ENCODE measurements at regions not wholly inside any gene's neighbourhood (a gene's known extent, or its start where the extent isn't known, plus 50 kb on each side); places are given as distances from the start of the nearest gene placed in this dataset.

DNA sequence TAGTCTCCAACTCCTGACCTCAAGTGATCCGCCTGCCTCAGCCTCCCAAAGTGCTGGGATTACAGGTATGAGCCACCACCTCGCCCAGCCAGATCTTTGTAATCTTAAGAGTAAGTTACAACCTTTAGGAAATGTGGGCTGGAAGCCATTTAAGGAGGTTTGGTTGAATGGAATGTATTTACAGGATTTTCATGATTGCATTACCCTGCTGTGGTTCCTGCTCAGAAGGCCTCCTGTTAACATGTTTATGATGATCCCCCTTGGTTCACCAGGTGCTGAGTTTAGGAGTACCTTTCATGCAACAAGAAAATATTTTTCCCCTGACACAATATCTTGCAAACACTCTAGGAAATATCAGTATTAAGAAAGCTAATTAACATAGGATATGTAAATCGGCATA is 187.4 kb upstream of the SH3BP4 start:
- Histone ChIP-seq H2BK12ac (ENCODE audit: low read length in 2 of 2) (no peak overlapping the region), H3K27me3 (ENCODE audit: control insufficient read depth in 1 of 2, insufficient read depth in 1 of 2, low read length in 2 of 2) (no peaks in the 10 kb centered on the region), H3K36me3 (ENCODE audit: control insufficient read depth in 1 of 2, insufficient read depth in 2 of 2, low read depth in 1 of 2, low read length in 2 of 2) (peaks cover 0 to 2% of the 10 kb centered on the region in 2 experiments), H3K4ac (ENCODE audit: low read depth in 1 of 2, low read length in 2 of 2) (no peak overlapping the region), H3K23ac (ENCODE audit: low read length in 2 of 2) (no peak overlapping the region), H3K79me1 (replicated peaks; ENCODE audit: low read length, poor library complexity, severe bottlenecking) (no peaks in the 10 kb centered on the region), H3K18ac (ENCODE audit: low read depth in 1 of 2, low read length in 2 of 2) (no peak overlapping the region), H2BK15ac (ENCODE audit: low read depth, poor library complexity, severe bottlenecking) (no peak overlapping the region), H3K27ac (ENCODE audit: low read length, poor library complexity, severe bottlenecking) (no peak overlapping the region), H3K4me2 (ENCODE audit: low read length, poor library complexity, severe bottlenecking) (no peak overlapping the region), H3K14ac (ENCODE audit: low read length in 2 of 2) (no peak overlapping the region), H4K91ac (ENCODE audit: low read length) (no peak overlapping the region), H4K8ac (ENCODE audit: low read length) (no peak overlapping the region), H2AK5ac (ENCODE audit: low read length, severe bottlenecking) (no peak overlapping the region), H3K4me1 (ENCODE audit: control insufficient read depth, insufficient read depth, low read depth, low read length) (peaks cover 8% of the 10 kb centered on the region), H3K9me3 (ENCODE audit: control insufficient read depth, low read length) (peaks cover 11% of the 10 kb centered on the region), H2AFZ (ENCODE audit: low read depth, low read length) (no peak overlapping the region), H2BK5ac (ENCODE audit: low read depth, low read length, poor library complexity, severe bottlenecking) (no peak overlapping the region), H2BK120ac (ENCODE audit: low read depth, low read length) (no peak overlapping the region), H3K4me3 (ENCODE audit: insufficient read depth in 1 of 2, low read depth in 1 of 2, low read length in 2 of 2) (no peak overlapping the region), H3K9ac (ENCODE audit: low read length) (no peak overlapping the region)
- 96% methylated on average over 2 of the region's 3 CpGs for WGBS
- no peak for DNase-seq

DNA sequence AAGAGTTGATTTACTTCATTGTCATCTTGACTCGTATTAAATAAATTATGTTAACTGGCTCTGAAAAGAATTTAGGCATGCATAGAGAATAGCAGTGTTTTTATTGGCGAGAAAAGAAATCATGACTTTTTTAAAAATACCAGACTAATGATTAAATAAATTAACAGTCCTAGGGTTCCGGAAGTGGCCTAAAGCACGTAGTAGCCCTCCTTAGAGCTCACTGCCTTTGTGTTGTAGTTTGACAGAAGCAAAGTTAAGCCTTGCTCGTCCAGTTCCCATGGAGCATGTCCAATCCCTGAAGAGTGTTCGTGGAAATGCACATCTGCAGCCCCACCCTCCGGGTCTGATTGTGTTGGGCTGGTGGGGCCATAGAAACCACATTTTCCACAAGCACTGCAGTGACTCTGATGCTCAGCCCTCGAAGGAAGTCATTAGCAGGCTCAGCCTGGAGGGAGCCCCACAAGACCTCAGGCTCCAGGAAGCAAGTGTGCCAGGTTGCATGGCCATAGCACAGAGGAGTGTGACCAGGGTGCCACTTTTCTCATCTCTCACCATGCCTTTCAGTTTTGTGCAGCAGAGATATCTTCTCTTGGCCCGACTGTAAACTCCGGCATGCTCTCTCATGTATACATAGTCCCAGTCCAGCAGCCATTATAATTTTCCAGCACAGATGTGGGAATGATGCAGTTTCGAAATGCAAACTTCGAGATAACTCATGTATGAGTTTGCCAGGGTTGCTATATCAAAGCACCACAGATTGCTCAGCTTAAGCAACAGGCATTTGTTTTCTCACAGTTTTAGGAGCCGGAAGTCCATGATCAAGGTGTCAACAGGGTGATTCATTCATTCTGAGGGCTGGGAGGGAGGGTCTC is 188.6 kb upstream of the SH3BP4 start:
- Histone ChIP-seq H3K14ac (ENCODE audit: low read length in 2 of 2) (no peak overlapping the region), H3K4me2 (ENCODE audit: low read length, poor library complexity, severe bottlenecking) (no peak overlapping the region), H3K27me3 (ENCODE audit: control insufficient read depth in 1 of 2, insufficient read depth in 1 of 2, low read length in 2 of 2) (no peaks in the 10 kb centered on the region), H3K4me3 (ENCODE audit: insufficient read depth in 1 of 2, low read depth in 1 of 2, low read length in 2 of 2) (peak overlapping the region in 1 of 2 experiments; percentile 56), H4K8ac (ENCODE audit: low read length) (no peak overlapping the region), H3K9me3 (ENCODE audit: control insufficient read depth, low read length) (peaks cover 11% of the 10 kb centered on the region), H3K27ac (ENCODE audit: low read length, poor library complexity, severe bottlenecking) (no peak overlapping the region), H3K18ac (ENCODE audit: low read depth in 1 of 2, low read length in 2 of 2) (no peak overlapping the region), H4K91ac (ENCODE audit: low read length) (no peak overlapping the region), H2BK15ac (ENCODE audit: low read depth, poor library complexity, severe bottlenecking) (no peak overlapping the region), H3K36me3 (ENCODE audit: control insufficient read depth in 1 of 2, insufficient read depth in 2 of 2, low read depth in 1 of 2, low read length in 2 of 2) (no peaks in the 10 kb centered on the region), H2AFZ (ENCODE audit: low read depth, low read length) (no peak overlapping the region), H2BK120ac (ENCODE audit: low read depth, low read length) (no peak overlapping the region), H3K4me1 (ENCODE audit: control insufficient read depth, insufficient read depth, low read depth, low read length) (peaks cover 6% of the 10 kb centered on the region), H3K23ac (ENCODE audit: low read length in 2 of 2) (no peak overlapping the region), H2BK12ac (ENCODE audit: low read length in 2 of 2) (no peak overlapping the region), H3K79me1 (replicated peaks; ENCODE audit: low read length, poor library complexity, severe bottlenecking) (no peaks in the 10 kb centered on the region), H3K4ac (ENCODE audit: low read depth in 1 of 2, low read length in 2 of 2) (no peak overlapping the region), H3K9ac (ENCODE audit: low read length) (peak overlapping the region; percentile 46), H2AK5ac (ENCODE audit: low read length, severe bottlenecking) (no peak overlapping the region), H2BK5ac (ENCODE audit: low read depth, low read length, poor library complexity, severe bottlenecking) (no peak overlapping the region)
- DNase-seq = no peak
- 86% methylated on average over 11 of the region's 13 CpGs for whole genome bisulfite sequencing

DNA sequence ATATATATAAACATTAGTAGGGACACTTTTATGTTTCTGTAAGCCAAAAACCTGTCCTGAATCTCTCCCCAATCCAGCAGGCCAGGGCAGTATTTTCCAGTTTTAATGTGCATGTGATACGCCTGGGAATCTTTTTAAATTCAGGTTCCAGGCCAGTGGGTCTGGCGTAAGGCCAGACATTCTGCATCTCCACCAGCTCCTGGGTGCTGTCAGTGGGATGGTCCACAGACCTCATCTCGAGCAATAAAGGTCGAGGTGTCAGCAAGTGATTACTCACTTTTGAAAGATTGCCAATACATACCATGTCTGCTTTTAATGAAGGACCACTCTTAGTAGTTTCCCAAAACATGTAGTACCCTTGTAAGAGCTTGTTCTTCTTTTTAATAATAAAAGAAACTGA is 189.9 kb upstream of the SH3BP4 start:
- Histone ChIP-seq H3K18ac (ENCODE audit: low read depth in 1 of 2, low read length in 2 of 2) (no peak overlapping the region), H3K79me1 (replicated peaks; ENCODE audit: low read length, poor library complexity, severe bottlenecking) (no peaks in the 10 kb centered on the region), H3K4me3 (ENCODE audit: insufficient read depth in 1 of 2, low read depth in 1 of 2, low read length in 2 of 2) (no peak overlapping the region), H2BK5ac (ENCODE audit: low read depth, low read length, poor library complexity, severe bottlenecking) (no peak overlapping the region), H3K36me3 (ENCODE audit: control insufficient read depth in 1 of 2, insufficient read depth in 2 of 2, low read depth in 1 of 2, low read length in 2 of 2) (no peaks in the 10 kb centered on the region), H3K4me2 (ENCODE audit: low read length, poor library complexity, severe bottlenecking) (no peak overlapping the region), H3K27ac (ENCODE audit: low read length, poor library complexity, severe bottlenecking) (no peak overlapping the region), H4K8ac (ENCODE audit: low read length) (no peak overlapping the region), H3K9me3 (ENCODE audit: control insufficient read depth, low read length) (peaks cover 11% of the 10 kb centered on the region), H4K91ac (ENCODE audit: low read length) (no peak overlapping the region), H2BK12ac (ENCODE audit: low read length in 2 of 2) (no peak overlapping the region), H3K4ac (ENCODE audit: low read depth in 1 of 2, low read length in 2 of 2) (no peak overlapping the region), H2AK5ac (ENCODE audit: low read length, severe bottlenecking) (no peak overlapping the region), H3K23ac (ENCODE audit: low read length in 2 of 2) (no peak overlapping the region), H3K27me3 (ENCODE audit: control insufficient read depth in 1 of 2, insufficient read depth in 1 of 2, low read length in 2 of 2) (no peaks in the 10 kb centered on the region), H2AFZ (ENCODE audit: low read depth, low read length) (no peak overlapping the region), H2BK15ac (ENCODE audit: low read depth, poor library complexity, severe bottlenecking) (no peak overlapping the region), H3K4me1 (ENCODE audit: control insufficient read depth, insufficient read depth, low read depth, low read length) (peaks cover 6% of the 10 kb centered on the region), H3K9ac (ENCODE audit: low read length) (no peak overlapping the region), H2BK120ac (ENCODE audit: low read depth, low read length) (no peak overlapping the region), H3K14ac (ENCODE audit: low read length in 2 of 2) (no peak overlapping the region)
- no peak for DNase-seq
- WGBS = 51% methylated on average over 3 of the region's 4 CpGs

DNA sequence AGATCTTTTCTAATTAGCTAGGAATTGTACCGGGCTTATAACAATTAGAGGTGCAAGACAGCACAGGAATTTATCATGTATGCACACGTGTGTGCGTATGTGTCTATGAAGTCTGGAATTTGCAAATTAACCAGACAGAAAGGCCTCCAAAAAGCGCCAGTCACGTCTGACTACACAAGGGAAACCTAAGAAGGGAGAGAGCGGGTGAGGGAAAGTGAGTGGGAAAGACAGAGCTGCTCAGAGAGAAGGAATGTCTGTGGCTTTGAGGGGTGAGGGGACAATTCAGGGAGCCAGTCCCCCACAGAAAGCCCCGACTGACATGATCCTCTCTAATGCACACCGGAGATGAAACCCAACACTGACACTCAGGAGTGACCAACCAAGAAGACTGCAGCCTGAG is 197.7 kb upstream of the SH3BP4 start:
- Histone ChIP-seq H3K18ac (ENCODE audit: low read depth in 1 of 2, low read length in 2 of 2) (no peak overlapping the region), H3K23ac (ENCODE audit: low read length in 2 of 2) (no peak overlapping the region), H2BK5ac (ENCODE audit: low read depth, low read length, poor library complexity, severe bottlenecking) (peak overlapping the region; percentile 15), H2BK12ac (ENCODE audit: low read length in 2 of 2) (no peak overlapping the region), H4K91ac (ENCODE audit: low read length) (no peak overlapping the region), H3K4ac (ENCODE audit: low read depth in 1 of 2, low read length in 2 of 2) (no peak overlapping the region), H2BK15ac (ENCODE audit: low read depth, poor library complexity, severe bottlenecking) (no peak overlapping the region), H3K79me1 (replicated peaks; ENCODE audit: low read length, poor library complexity, severe bottlenecking) (no peaks in the 10 kb centered on the region), H3K4me3 (ENCODE audit: insufficient read depth in 1 of 2, low read depth in 1 of 2, low read length in 2 of 2) (no peak overlapping the region), H3K27ac (ENCODE audit: low read length, poor library complexity, severe bottlenecking) (peak overlapping the region; percentile 84), H4K8ac (ENCODE audit: low read length) (no peak overlapping the region), H3K14ac (ENCODE audit: low read length in 2 of 2) (no peak overlapping the region), H3K9me3 (ENCODE audit: control insufficient read depth, low read length) (no peaks in the 10 kb centered on the region), H2BK120ac (ENCODE audit: low read depth, low read length) (no peak overlapping the region), H3K27me3 (ENCODE audit: control insufficient read depth in 1 of 2, insufficient read depth in 1 of 2, low read length in 2 of 2) (no peaks in the 10 kb centered on the region), H3K4me2 (ENCODE audit: low read length, poor library complexity, severe bottlenecking) (peak overlapping the region; percentile 5), H2AK5ac (ENCODE audit: low read length, severe bottlenecking) (peak overlapping the region; percentile 43), H3K4me1 (ENCODE audit: control insufficient read depth, insufficient read depth, low read depth, low read length) (peaks cover 6% of the 10 kb centered on the region), H3K9ac (ENCODE audit: low read length) (no peak overlapping the region), H3K36me3 (ENCODE audit: control insufficient read depth in 1 of 2, insufficient read depth in 2 of 2, low read depth in 1 of 2, low read length in 2 of 2) (no peaks in the 10 kb centered on the region), H2AFZ (ENCODE audit: low read depth, low read length) (no peak overlapping the region)
- DNase-seq = no peak
- 88% methylated on average over 7 of the region's 8 CpGs for WGBS

Data from mesenchymal stem cell (in vitro differentiated cells and primary cell).